ENCODE measurements at regions not wholly inside any gene's neighbourhood (a gene's known extent, or its start where the extent isn't known, plus 50 kb on each side); places are given as distances from the start of the nearest gene placed in this dataset.

DNA sequence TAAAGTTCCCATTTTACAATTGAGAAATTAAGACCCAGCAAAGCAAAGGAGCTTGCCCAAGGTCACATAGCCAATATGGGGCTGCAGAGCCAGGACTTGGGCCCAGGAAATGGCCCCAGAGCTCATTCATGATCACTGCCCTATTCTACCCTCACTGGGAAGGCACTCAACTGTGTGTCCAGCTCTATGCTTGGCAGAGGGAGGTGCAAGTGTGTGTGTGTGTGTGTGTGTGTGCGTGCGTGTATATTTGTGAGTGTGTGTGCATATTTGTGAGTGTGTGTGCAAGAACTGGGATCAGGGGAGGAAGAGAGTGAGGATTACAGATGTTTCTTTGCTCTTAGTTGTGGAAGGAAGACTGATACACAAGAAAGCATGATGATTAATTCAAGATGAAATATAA lies 151.2 kb upstream of the CRY1 start:
- CTCF ChIA-PET (ENCODE audit: low intra/inter-chr PET ratio), result no interaction called here
- no peaks in the 10 kb centered on the region for H4K20me1 ChIP-seq (replicated peaks; ENCODE audit: control insufficient read depth, insufficient read depth, low read length)
- FAIRE-seq (no peak), DNase-seq (ENCODE audit: extremely low read depth in 1 of 4, low spot score in 3 of 4) (no peak), ATAC-seq (no peak)
- no TSS peak for BruUV-seq (replicated peaks)
- intact Hi-C loops (cut with micrococcal nuclease) (no loop called here), in situ Hi-C loops (cut with MboI) (no loop called here)
- peaks cover 0 to 8% of the 10 kb centered on the region in 2 experiments; a peak in 2 of 5 replicates for H3K27me3 ChIP-seq (ENCODE audit: control insufficient read depth in 2 of 2, insufficient read depth in 2 of 2, low read length in 2 of 2)
- H3K36me3 ChIP-seq (ENCODE audit: control insufficient read depth, insufficient read depth, low read length), result no peaks in the 10 kb centered on the region
- no peaks in the 10 kb centered on the region for H3K9me3 ChIP-seq (replicated peaks; ENCODE audit: control insufficient read depth, insufficient read depth, low read depth, low read length)
- H3K4me2 ChIP-seq (ENCODE audit: insufficient read depth, low read length), result no peak overlapping the region
- POLR2A ChIA-PET, result no interaction called here
- 20% methylated on average over 1 of the region's 2 CpGs for WGBS (ENCODE audit: insufficient coverage, low coverage, missing lambda C conversion rate)
- H3K4me3 ChIP-seq, result no peak overlapping the region
- H2AFZ ChIP-seq (ENCODE audit: low read depth, low read length), result no peak overlapping the region
- H3K79me2 ChIP-seq (ENCODE audit: control insufficient read depth, insufficient read depth, low read length), result no peaks in the 10 kb centered on the region
- no peak overlapping the region for H3K27ac ChIP-seq (ENCODE audit: extremely low read depth, low read depth, low read length)
- TF ChIP-seq TGIF2 (CRISPR knock-in tag; IDR thresholded peaks at IDR 0.05) (no peak), ADNP (tag; IDR thresholded peaks at IDR 0.05) (no peak), ARID2 (IDR thresholded peaks at IDR 0.05) (no peak), ZBTB7A (IDR thresholded peaks at IDR 0.05; ENCODE audit: borderline replicate concordance, control insufficient read depth, low read depth, low read length) (no peak), MECOM (CRISPR knock-in tag; IDR thresholded peaks at IDR 0.05) (no peak), RBFOX2 (IDR thresholded peaks at IDR 0.05; ENCODE audit: low read depth, low read length) (no peak), PHF21A (IDR thresholded peaks at IDR 0.05; ENCODE audit: borderline replicate concordance, low read depth) (no peak), MBD2 (IDR thresholded peaks at IDR 0.05; ENCODE audit: borderline replicate concordance, low read depth) (no peak), TSC22D4 (tag; IDR thresholded peaks at IDR 0.05) (no peak), CTBP1 (IDR thresholded peaks at IDR 0.05; ENCODE audit: borderline replicate concordance) (no peak), XRCC5 (IDR thresholded peaks at IDR 0.05; ENCODE audit: low read depth, low read length) (no peak), SRF (CRISPR knock-in tag; IDR thresholded peaks at IDR 0.05) (no peak), HDAC2 (IDR thresholded peaks at IDR 0.05) (no peak), NFYB (IDR thresholded peaks at IDR 0.05; ENCODE audit: extremely low read depth, insufficient read length) (no peak), SMARCC2 (IDR thresholded peaks at IDR 0.05; ENCODE audit: low read depth) (no peak), C11orf30 (IDR thresholded peaks at IDR 0.05; ENCODE audit: low read depth) (no peak)
- TF ChIP-seq, protein P1, sequence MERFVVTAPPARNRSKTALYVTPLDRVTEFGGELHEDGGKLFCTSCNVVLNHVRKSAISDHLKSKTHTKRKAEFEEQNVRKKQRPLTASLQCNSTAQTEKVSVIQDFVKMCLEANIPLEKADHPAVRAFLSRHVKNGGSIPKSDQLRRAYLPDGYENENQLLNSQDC (CRISPR knock-in tag; IDR thresholded peaks at IDR 0.05), result no peak
- TF ChIP-seq, protein P2, sequence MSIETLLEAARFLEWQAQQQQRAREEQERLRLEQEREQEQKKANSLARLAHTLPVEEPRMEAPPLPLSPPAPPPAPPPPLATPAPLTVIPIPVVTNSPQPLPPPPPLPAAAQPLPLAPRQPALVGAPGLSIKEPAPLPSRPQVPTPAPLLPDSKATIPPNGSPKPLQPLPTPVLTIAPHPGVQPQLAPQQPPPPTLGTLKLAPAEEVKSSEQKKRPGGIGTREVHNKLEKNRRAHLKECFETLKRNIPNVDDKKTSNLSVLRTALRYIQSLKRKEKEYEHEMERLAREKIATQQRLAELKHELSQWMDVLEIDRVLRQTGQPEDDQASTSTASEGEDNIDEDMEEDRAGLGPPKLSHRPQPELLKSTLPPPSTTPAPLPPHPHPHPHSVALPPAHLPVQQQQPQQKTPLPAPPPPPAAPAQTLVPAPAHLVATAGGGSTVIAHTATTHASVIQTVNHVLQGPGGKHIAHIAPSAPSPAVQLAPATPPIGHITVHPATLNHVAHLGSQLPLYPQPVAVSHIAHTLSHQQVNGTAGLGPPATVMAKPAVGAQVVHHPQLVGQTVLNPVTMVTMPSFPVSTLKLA (conservative IDR thresholded peaks at IDR 0.05), result no peak
- H3K9ac ChIP-seq (ENCODE audit: insufficient read depth in 1 of 2, low read depth in 2 of 2, low read length in 2 of 2), result no peak overlapping the region
- H3K4me1 ChIP-seq (replicated peaks in 1 of 2; ENCODE audit: control insufficient read depth in 2 of 2, insufficient read depth in 2 of 2, low read length in 2 of 2), result no peaks in the 10 kb centered on the region
- no peaks in the 10 kb centered on the region for H3K9me1 ChIP-seq (ENCODE audit: control insufficient read depth, insufficient read depth, low read length)
